Panc1 (cell line): ENCODE measurements at regions not wholly inside any gene's neighbourhood (a gene's known extent, or its start where the extent isn't known, plus 50 kb on each side); places are given as distances from the start of the nearest gene placed in this dataset.

Experiments used
- POLR2AphosphoS5 ChIP-seq: IDR thresholded peaks from 2 replicates; pipeline ENCODE4 v1.6.1; 2012; ENCODE audit warnings: mild to moderate bottlenecking, low read depth, low read length, moderate library complexity
- SIN3A ChIP-seq: IDR thresholded peaks from 2 replicates; pipeline ENCODE4 v1.6.1; 2012; ENCODE audit warnings: low read depth, mild to moderate bottlenecking, low read length, moderate library complexity, borderline replicate concordance; ENCODE audit not compliant: insufficient read depth
- TCF7L2 ChIP-seq: IDR thresholded peaks from 2 replicates; pipeline ENCODE4 v1.6.1; 2011; ENCODE audit warnings: mild to moderate bottlenecking, low read depth, low read length, inconsistent platforms
- TF ChIP-seq, protein P1 (sequence below): fragments of 450-650 bp; IDR thresholded peaks from 2 replicates; pipeline ENCODE4 v1.5.1; 2017; ENCODE audit warnings: mild to moderate bottlenecking
- TF ChIP-seq, protein P2 (sequence below), 2 experiments: IDR thresholded peaks; 2 replicates each; pipeline ENCODE4 v1.6.1; 2011 to 2012; ENCODE audit warnings: low read depth in 2 of 2, control low read depth in 1 of 2, low read length in 1 of 2, mild to moderate bottlenecking in 1 of 2, moderate library complexity in 1 of 2; ENCODE audit not compliant: insufficient read depth in 1 of 2

DNA sequence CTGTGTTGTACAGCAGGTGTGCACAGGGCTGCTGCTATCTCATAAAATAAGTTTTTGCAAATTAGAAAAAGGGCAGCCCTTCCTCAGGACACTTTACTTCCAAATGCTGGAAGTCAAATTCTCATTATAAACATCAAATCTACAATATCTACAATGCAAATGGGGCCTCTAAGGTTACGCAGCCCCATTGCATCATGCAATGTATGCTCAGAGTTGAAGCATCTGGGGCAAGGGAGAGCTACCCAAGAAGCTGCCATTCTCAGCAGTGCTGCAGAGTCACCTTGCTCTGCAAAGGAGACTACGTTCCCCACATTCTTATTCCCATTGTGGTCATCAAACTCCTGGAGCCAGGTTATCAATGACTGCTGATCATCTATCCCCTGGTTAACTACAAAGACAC is 208.9 kb upstream of the POGK start:
- TF ChIP-seq, protein P1, sequence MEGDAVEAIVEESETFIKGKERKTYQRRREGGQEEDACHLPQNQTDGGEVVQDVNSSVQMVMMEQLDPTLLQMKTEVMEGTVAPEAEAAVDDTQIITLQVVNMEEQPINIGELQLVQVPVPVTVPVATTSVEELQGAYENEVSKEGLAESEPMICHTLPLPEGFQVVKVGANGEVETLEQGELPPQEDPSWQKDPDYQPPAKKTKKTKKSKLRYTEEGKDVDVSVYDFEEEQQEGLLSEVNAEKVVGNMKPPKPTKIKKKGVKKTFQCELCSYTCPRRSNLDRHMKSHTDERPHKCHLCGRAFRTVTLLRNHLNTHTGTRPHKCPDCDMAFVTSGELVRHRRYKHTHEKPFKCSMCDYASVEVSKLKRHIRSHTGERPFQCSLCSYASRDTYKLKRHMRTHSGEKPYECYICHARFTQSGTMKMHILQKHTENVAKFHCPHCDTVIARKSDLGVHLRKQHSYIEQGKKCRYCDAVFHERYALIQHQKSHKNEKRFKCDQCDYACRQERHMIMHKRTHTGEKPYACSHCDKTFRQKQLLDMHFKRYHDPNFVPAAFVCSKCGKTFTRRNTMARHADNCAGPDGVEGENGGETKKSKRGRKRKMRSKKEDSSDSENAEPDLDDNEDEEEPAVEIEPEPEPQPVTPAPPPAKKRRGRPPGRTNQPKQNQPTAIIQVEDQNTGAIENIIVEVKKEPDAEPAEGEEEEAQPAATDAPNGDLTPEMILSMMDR: no peak
- no peak for TF ChIP-seq POLR2AphosphoS5
- no peak for TF ChIP-seq SIN3A
- TF ChIP-seq, protein P2, sequence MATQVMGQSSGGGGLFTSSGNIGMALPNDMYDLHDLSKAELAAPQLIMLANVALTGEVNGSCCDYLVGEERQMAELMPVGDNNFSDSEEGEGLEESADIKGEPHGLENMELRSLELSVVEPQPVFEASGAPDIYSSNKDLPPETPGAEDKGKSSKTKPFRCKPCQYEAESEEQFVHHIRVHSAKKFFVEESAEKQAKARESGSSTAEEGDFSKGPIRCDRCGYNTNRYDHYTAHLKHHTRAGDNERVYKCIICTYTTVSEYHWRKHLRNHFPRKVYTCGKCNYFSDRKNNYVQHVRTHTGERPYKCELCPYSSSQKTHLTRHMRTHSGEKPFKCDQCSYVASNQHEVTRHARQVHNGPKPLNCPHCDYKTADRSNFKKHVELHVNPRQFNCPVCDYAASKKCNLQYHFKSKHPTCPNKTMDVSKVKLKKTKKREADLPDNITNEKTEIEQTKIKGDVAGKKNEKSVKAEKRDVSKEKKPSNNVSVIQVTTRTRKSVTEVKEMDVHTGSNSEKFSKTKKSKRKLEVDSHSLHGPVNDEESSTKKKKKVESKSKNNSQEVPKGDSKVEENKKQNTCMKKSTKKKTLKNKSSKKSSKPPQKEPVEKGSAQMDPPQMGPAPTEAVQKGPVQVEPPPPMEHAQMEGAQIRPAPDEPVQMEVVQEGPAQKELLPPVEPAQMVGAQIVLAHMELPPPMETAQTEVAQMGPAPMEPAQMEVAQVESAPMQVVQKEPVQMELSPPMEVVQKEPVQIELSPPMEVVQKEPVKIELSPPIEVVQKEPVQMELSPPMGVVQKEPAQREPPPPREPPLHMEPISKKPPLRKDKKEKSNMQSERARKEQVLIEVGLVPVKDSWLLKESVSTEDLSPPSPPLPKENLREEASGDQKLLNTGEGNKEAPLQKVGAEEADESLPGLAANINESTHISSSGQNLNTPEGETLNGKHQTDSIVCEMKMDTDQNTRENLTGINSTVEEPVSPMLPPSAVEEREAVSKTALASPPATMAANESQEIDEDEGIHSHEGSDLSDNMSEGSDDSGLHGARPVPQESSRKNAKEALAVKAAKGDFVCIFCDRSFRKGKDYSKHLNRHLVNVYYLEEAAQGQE (IDR thresholded peaks at IDR 0.05; ENCODE audit: insufficient read depth in 1 of 2, low read depth in 2 of 2, low read length in 1 of 2): no peak
- TF ChIP-seq TCF7L2: no peak
